GM12873 (cell line): ENCODE measurements at regions not wholly inside any gene's neighbourhood (a gene's known extent, or its start where the extent isn't known, plus 50 kb on each side); places are given as distances from the start of the nearest gene placed in this dataset.

Source experiments
- TF ChIP-seq, protein P1 (sequence below): IDR thresholded peaks from 2 replicates; pipeline ENCODE4 v1.5.1; 2012; ENCODE audit warnings: low read depth, mild to moderate bottlenecking, moderate library complexity, low read length, control low read depth; ENCODE audit not compliant: insufficient read depth; ENCODE audit errors: missing control alignments

DNA sequence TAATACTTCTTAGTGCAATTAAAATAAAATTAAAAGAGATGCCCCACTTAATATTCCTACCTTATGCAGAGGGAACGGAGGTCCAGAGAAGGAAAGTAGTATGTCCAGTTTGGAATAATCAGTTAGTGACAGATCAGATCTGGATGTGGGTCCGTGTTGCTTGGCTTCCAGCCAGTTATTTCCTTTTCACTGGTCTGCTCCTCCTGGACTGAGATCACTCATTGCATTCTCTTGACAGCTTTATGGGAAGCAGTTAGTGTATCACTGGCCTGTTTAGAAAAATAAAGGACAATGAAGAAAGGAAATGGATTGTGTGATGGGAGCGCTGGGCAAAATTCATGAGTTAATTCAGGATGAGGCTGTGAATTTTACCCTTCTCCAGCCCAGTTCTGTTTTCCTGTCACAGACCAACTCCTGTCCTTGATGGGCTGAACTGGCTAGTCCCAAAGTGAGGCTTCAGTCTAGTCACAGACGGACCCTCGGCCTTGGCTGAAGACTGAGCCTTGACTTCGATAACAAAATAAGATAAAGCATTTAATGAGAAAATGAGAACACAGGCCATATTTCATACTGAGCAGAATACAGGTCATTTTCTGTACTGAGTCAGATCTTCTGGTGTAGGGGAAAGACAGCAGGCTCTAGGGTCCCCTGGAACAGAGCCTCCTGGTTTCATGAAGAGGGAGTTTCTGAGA is 85.2 kb upstream of the TRABD2B start:
- TF ChIP-seq, protein P1, sequence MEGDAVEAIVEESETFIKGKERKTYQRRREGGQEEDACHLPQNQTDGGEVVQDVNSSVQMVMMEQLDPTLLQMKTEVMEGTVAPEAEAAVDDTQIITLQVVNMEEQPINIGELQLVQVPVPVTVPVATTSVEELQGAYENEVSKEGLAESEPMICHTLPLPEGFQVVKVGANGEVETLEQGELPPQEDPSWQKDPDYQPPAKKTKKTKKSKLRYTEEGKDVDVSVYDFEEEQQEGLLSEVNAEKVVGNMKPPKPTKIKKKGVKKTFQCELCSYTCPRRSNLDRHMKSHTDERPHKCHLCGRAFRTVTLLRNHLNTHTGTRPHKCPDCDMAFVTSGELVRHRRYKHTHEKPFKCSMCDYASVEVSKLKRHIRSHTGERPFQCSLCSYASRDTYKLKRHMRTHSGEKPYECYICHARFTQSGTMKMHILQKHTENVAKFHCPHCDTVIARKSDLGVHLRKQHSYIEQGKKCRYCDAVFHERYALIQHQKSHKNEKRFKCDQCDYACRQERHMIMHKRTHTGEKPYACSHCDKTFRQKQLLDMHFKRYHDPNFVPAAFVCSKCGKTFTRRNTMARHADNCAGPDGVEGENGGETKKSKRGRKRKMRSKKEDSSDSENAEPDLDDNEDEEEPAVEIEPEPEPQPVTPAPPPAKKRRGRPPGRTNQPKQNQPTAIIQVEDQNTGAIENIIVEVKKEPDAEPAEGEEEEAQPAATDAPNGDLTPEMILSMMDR = no peak

DNA sequence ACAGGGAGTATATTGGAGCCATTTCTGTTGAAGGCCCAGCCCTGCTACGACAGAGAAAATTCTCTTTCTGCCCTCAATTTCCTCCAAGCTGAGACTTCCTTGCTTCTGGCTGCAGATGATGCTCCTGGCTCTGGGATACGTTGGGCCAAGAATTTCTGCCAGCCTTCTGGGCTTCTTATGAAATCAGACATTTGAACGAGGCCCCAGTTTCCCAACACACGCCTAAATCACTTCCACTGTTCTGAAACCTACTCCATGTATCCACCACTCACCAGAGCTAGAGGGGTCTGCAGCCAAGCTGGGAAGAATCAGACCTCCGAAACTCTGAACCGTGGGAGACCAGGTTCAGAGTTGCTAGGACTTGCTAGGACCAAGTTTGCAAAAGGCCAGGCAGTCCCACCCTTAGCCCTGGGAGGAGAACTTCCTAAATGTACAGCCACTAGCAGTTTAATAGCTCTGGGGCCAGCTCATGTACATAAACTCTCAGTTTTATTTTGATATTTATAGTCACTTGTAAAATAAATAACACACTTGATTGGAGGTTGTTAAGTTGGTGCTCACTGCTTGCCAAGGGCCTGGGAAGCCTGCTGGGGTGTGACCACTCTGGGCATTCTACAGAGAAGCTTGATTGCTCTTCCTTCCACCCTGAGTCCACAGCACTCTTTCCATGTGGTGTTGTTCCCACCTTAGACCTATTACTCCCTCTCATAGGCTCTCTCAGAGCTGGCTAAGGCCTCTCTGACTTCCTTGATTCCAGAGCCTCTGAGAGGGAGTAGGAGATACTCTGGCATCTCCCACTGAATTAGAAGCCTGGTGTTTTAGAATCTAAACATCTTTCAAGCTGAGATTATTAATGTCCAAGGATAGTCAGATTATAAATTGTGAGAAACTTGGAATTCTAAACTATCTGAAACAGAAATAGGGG is 83.4 kb upstream of the TRABD2B start:
- TF ChIP-seq, protein P1 = no peak

DNA sequence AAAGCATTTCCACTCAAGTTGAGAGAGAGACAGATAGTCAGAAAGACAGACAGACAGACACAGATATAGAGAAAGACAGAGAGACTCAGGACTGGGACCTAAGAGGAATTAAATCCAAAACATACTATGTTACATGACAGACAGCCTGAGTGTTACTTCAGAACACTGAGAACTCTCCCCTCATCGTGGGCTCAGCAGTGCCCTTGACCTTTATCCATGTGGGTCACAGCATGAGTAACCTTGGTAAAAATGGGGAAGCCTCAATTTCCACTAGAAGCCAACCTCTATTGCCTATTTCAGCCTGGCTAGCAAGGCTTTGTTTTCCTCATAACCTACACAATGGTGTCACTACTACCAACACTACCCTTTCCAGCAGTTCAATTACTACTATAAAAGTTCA is 81.9 kb upstream of the TRABD2B start:
- TF ChIP-seq, protein P1 = no peak

GRCh38 chr1:48077795-48078222 is 80.6 kb upstream of the TRABD2B start:
- TF ChIP-seq, protein P1 = no peak

- TF ChIP-seq, protein P1 = no peak
Observed at GRCh38 chr1:48076017-48076416, 78.8 kb upstream of the TRABD2B start.

DNA sequence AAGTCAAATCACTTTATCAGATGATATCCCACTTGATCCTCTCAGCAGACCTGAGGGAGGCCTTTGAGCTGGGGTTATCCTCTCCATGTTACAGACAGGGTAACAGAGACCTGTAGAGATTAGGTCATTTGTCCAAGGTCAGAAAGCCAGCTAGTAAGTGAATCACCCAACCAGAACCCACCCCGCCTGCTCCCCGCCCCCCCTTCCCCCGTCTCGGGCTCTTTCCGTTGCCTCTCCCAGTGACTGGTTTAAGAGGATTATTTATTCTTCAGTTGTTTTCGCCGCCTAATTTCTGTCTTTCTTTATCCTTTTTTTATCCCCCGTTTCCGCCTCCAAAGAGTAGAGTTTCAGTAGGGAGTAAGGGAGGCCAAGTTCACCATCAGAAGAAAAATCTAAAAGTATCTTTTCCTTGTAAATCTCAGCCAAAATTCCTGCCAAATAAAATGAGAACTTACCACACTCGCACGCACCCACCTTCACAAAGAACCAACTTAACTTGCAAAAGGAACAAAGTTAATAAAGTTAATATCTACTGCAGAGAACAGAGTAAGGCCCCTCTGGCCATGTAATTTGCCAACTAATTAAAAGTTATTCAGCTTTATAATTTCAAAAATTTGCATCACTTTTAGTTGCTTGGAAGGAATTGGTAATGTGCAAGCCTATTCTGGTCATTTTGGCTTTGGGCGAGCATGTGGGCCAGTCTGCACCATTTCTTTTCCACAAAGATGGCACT is 76.8 kb upstream of the TRABD2B start:
- TF ChIP-seq, protein P1 = no peak

- TF ChIP-seq, protein P1 = no peak
Observed at GRCh38 chr1:48071513-48071912, 74.3 kb upstream of the TRABD2B start.
